ENCODE measurements at regions not wholly inside any gene's neighbourhood (a gene's known extent, or its start where the extent isn't known, plus 50 kb on each side); places are given as distances from the start of the nearest gene placed in this dataset.
"Not testable (repeated sequence)": the region's sequence is repeated elsewhere in the genome, so short reads cannot be mapped to it uniquely, and the experiment has no call there.

GRCh38 chr2:87290566-87291307, 269.1 kb upstream of the PLGLB1 start:
- DNase-seq: peak in 1 of 3 donors; percentile 28
- CTCF ChIA-PET; H3K36me3 ChIP-seq (ENCODE audit: control insufficient read depth in 4 of 4, insufficient read depth in 4 of 4, low read length in 3 of 4); H3K27ac ChIP-seq (ENCODE audit: insufficient read depth in 1 of 2, low read depth in 1 of 2, low read length in 2 of 2, poor library complexity in 1 of 2, severe bottlenecking in 2 of 2); H3K4me1 ChIP-seq (ENCODE audit: control extremely low read depth in 1 of 4, control insufficient read depth in 4 of 4, insufficient read depth in 4 of 4, low read length in 3 of 4); H3K9me3 ChIP-seq (ENCODE audit: control extremely low read depth in 1 of 5, control insufficient read depth in 4 of 5, insufficient read depth in 2 of 5, low read depth in 1 of 5, low read length in 4 of 5); POLR2A ChIA-PET; H3K27me3 ChIP-seq (replicated peaks in 2 of 5; ENCODE audit: control insufficient read depth in 4 of 5, insufficient read depth in 5 of 5, low read length in 4 of 5): not testable (repeated sequence)
- WGBS (ENCODE audit: insufficient coverage): no CpG with 5 or more reads among the region's 7 CpGs
- peak overlapping the region in 1 of 7 experiments; percentile 45 for H3K4me3 ChIP-seq (ENCODE audit: control insufficient read depth in 1 of 7, extremely low read depth in 1 of 7, insufficient read depth in 4 of 7, low read depth in 2 of 7, low read length in 6 of 7)

GRCh38 chr2:87291400-87292200, 270.0 kb upstream of the PLGLB1 start:
- no CpG with 5 or more reads among the region's 7 CpGs for WGBS (ENCODE audit: insufficient coverage)
- H3K36me3 ChIP-seq (ENCODE audit: control insufficient read depth in 4 of 4, insufficient read depth in 4 of 4, low read length in 3 of 4); CTCF ChIA-PET; H3K27ac ChIP-seq (ENCODE audit: insufficient read depth in 1 of 2, low read depth in 1 of 2, low read length in 2 of 2, poor library complexity in 1 of 2, severe bottlenecking in 2 of 2); H3K4me1 ChIP-seq (ENCODE audit: control extremely low read depth in 1 of 4, control insufficient read depth in 4 of 4, insufficient read depth in 4 of 4, low read length in 3 of 4); H3K4me3 ChIP-seq (ENCODE audit: control insufficient read depth in 1 of 7, extremely low read depth in 1 of 7, insufficient read depth in 4 of 7, low read depth in 2 of 7, low read length in 6 of 7); POLR2A ChIA-PET; H3K9me3 ChIP-seq (ENCODE audit: control extremely low read depth in 1 of 5, control insufficient read depth in 4 of 5, insufficient read depth in 2 of 5, low read depth in 1 of 5, low read length in 4 of 5); H3K27me3 ChIP-seq (replicated peaks in 2 of 5; ENCODE audit: control insufficient read depth in 4 of 5, insufficient read depth in 5 of 5, low read length in 4 of 5): not testable (repeated sequence)
- DNase-seq: peak in 2 of 3 donors; percentile 6 to 31

- POLR2A ChIA-PET; DNase-seq; H3K4me1 ChIP-seq (ENCODE audit: control extremely low read depth in 1 of 4, control insufficient read depth in 4 of 4, insufficient read depth in 4 of 4, low read length in 3 of 4); H3K9me3 ChIP-seq (ENCODE audit: control extremely low read depth in 1 of 5, control insufficient read depth in 4 of 5, insufficient read depth in 2 of 5, low read depth in 1 of 5, low read length in 4 of 5); H3K27ac ChIP-seq (ENCODE audit: insufficient read depth in 1 of 2, low read depth in 1 of 2, low read length in 2 of 2, poor library complexity in 1 of 2, severe bottlenecking in 2 of 2); H3K4me3 ChIP-seq (ENCODE audit: control insufficient read depth in 1 of 7, extremely low read depth in 1 of 7, insufficient read depth in 4 of 7, low read depth in 2 of 7, low read length in 6 of 7); H3K27me3 ChIP-seq (replicated peaks in 2 of 5; ENCODE audit: control insufficient read depth in 4 of 5, insufficient read depth in 5 of 5, low read length in 4 of 5); CTCF ChIA-PET; H3K36me3 ChIP-seq (ENCODE audit: control insufficient read depth in 4 of 4, insufficient read depth in 4 of 4, low read length in 3 of 4): not testable (repeated sequence)
- WGBS (ENCODE audit: insufficient coverage): 75% methylated on average over 1 of the region's 2 CpGs
These were observed 272.4 kb upstream of the PLGLB1 start for GRCh38 chr2:87293931-87294594.

- H3K27ac ChIP-seq (ENCODE audit: insufficient read depth in 1 of 2, low read depth in 1 of 2, low read length in 2 of 2, poor library complexity in 1 of 2, severe bottlenecking in 2 of 2); H3K4me1 ChIP-seq (ENCODE audit: control extremely low read depth in 1 of 4, control insufficient read depth in 4 of 4, insufficient read depth in 4 of 4, low read length in 3 of 4); H3K9me3 ChIP-seq (ENCODE audit: control extremely low read depth in 1 of 5, control insufficient read depth in 4 of 5, insufficient read depth in 2 of 5, low read depth in 1 of 5, low read length in 4 of 5); H3K4me3 ChIP-seq (ENCODE audit: control insufficient read depth in 1 of 7, extremely low read depth in 1 of 7, insufficient read depth in 4 of 7, low read depth in 2 of 7, low read length in 6 of 7); CTCF ChIA-PET; H3K27me3 ChIP-seq (replicated peaks in 2 of 5; ENCODE audit: control insufficient read depth in 4 of 5, insufficient read depth in 5 of 5, low read length in 4 of 5); DNase-seq; H3K36me3 ChIP-seq (ENCODE audit: control insufficient read depth in 4 of 4, insufficient read depth in 4 of 4, low read length in 3 of 4); POLR2A ChIA-PET: not testable (repeated sequence)
- WGBS (ENCODE audit: insufficient coverage): 93% methylated on average over 5 of the region's 6 CpGs
These were observed 273.5 kb upstream of the PLGLB1 start for GRCh38 chr2:87295135-87295534.

DNA sequence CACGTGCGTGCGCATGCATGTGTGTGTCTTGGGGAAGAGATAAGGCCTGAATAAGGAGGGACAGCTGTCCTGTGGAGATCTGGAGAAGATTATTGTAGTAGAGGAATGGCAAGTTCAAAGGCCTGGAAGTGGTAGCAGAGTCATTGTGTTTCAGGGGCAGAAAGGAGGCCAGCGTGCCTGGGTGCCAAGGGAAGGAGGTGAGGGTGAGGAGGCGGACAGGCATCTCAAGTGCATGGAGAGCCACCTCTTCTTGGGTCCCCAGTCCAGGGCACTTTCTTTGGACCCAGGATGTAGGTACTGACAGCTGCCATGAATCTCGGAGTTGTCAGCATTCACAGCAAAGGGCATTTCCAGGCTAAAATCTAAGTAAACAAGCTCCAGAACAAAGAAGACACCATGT, 279.7 kb upstream of the PLGLB1 start:
- CTCF ChIA-PET; DNase-seq; H3K27ac ChIP-seq (ENCODE audit: insufficient read depth in 1 of 2, low read depth in 1 of 2, low read length in 2 of 2, poor library complexity in 1 of 2, severe bottlenecking in 2 of 2); H3K27me3 ChIP-seq (replicated peaks in 2 of 5; ENCODE audit: control insufficient read depth in 4 of 5, insufficient read depth in 5 of 5, low read length in 4 of 5); H3K9me3 ChIP-seq (ENCODE audit: control extremely low read depth in 1 of 5, control insufficient read depth in 4 of 5, insufficient read depth in 2 of 5, low read depth in 1 of 5, low read length in 4 of 5); POLR2A ChIA-PET; H3K4me1 ChIP-seq (ENCODE audit: control extremely low read depth in 1 of 4, control insufficient read depth in 4 of 4, insufficient read depth in 4 of 4, low read length in 3 of 4); H3K4me3 ChIP-seq (ENCODE audit: control insufficient read depth in 1 of 7, extremely low read depth in 1 of 7, insufficient read depth in 4 of 7, low read depth in 2 of 7, low read length in 6 of 7); H3K36me3 ChIP-seq (ENCODE audit: control insufficient read depth in 4 of 4, insufficient read depth in 4 of 4, low read length in 3 of 4): not testable (repeated sequence)
- WGBS (ENCODE audit: insufficient coverage): 93% methylated on average over 3 of the region's 6 CpGs

- CTCF ChIA-PET; H3K27ac ChIP-seq (ENCODE audit: insufficient read depth in 1 of 2, low read depth in 1 of 2, low read length in 2 of 2, poor library complexity in 1 of 2, severe bottlenecking in 2 of 2); DNase-seq; H3K27me3 ChIP-seq (replicated peaks in 2 of 5; ENCODE audit: control insufficient read depth in 4 of 5, insufficient read depth in 5 of 5, low read length in 4 of 5); H3K4me1 ChIP-seq (ENCODE audit: control extremely low read depth in 1 of 4, control insufficient read depth in 4 of 4, insufficient read depth in 4 of 4, low read length in 3 of 4); POLR2A ChIA-PET; H3K4me3 ChIP-seq (ENCODE audit: control insufficient read depth in 1 of 7, extremely low read depth in 1 of 7, insufficient read depth in 4 of 7, low read depth in 2 of 7, low read length in 6 of 7); H3K36me3 ChIP-seq (ENCODE audit: control insufficient read depth in 4 of 4, insufficient read depth in 4 of 4, low read length in 3 of 4); H3K9me3 ChIP-seq (ENCODE audit: control extremely low read depth in 1 of 5, control insufficient read depth in 4 of 5, insufficient read depth in 2 of 5, low read depth in 1 of 5, low read length in 4 of 5): not testable (repeated sequence)
- no CpG with 5 or more reads among the region's 2 CpGs for WGBS (ENCODE audit: insufficient coverage)
These were observed 280.2 kb upstream of the PLGLB1 start for GRCh38 chr2:87301871-87302270.

- H3K4me1 ChIP-seq (ENCODE audit: control extremely low read depth in 1 of 4, control insufficient read depth in 4 of 4, insufficient read depth in 4 of 4, low read length in 3 of 4); H3K4me3 ChIP-seq (ENCODE audit: control insufficient read depth in 1 of 7, extremely low read depth in 1 of 7, insufficient read depth in 4 of 7, low read depth in 2 of 7, low read length in 6 of 7); H3K27ac ChIP-seq (ENCODE audit: insufficient read depth in 1 of 2, low read depth in 1 of 2, low read length in 2 of 2, poor library complexity in 1 of 2, severe bottlenecking in 2 of 2); POLR2A ChIA-PET; H3K27me3 ChIP-seq (replicated peaks in 2 of 5; ENCODE audit: control insufficient read depth in 4 of 5, insufficient read depth in 5 of 5, low read length in 4 of 5); H3K36me3 ChIP-seq (ENCODE audit: control insufficient read depth in 4 of 4, insufficient read depth in 4 of 4, low read length in 3 of 4); CTCF ChIA-PET; DNase-seq; H3K9me3 ChIP-seq (ENCODE audit: control extremely low read depth in 1 of 5, control insufficient read depth in 4 of 5, insufficient read depth in 2 of 5, low read depth in 1 of 5, low read length in 4 of 5): not testable (repeated sequence)
- no CpG with 5 or more reads among the region's 7 CpGs for WGBS (ENCODE audit: insufficient coverage)
These were observed 287.0 kb upstream of the PLGLB1 start for GRCh38 chr2:87308621-87309020.
